Subcutaneous abdominal adipose tissue (tissue), 5 donors: ENCODE measurements at regions not wholly inside any gene's neighbourhood (a gene's known extent, or its start where the extent isn't known, plus 50 kb on each side); places are given as distances from the start of the nearest gene placed in this dataset.

Experiments used
- H3K27ac ChIP-seq: one replicate; pipeline ENCODE4 v1.7.0; 2013; ENCODE audit warnings: low read depth, mild to moderate bottlenecking, inconsistent platforms, low read length, moderate library complexity
- H3K27me3 ChIP-seq, 5 donors: one replicate each; pipeline ENCODE4 v1.7.0; 2013; ENCODE audit warnings: low read length in 5 of 5, inconsistent platforms in 1 of 5; ENCODE audit not compliant: control insufficient read depth in 5 of 5, insufficient read depth in 4 of 5
- H3K36me3 ChIP-seq, 5 donors: one replicate each; pipeline ENCODE4 v1.7.0; 2013; ENCODE audit warnings: low read length in 5 of 5; ENCODE audit not compliant: control insufficient read depth in 5 of 5, insufficient read depth in 5 of 5
- H3K4me1 ChIP-seq, 5 donors: one replicate each; pipeline ENCODE4 v1.7.0; 2013; ENCODE audit warnings: low read length in 5 of 5, mild to moderate bottlenecking in 3 of 5, moderate library complexity in 1 of 5; ENCODE audit not compliant: control insufficient read depth in 5 of 5, insufficient read depth in 5 of 5
- H3K4me3 ChIP-seq, 5 donors: one replicate each; pipeline ENCODE4 v1.7.0; 2013; ENCODE audit warnings: low read length in 5 of 5, low read depth in 1 of 5
- H3K9ac ChIP-seq, 5 donors: one replicate each; pipeline ENCODE4 v1.7.0; 2013; ENCODE audit warnings: low read length in 5 of 5, mild to moderate bottlenecking in 4 of 5, moderate library complexity in 3 of 5
- H3K9me3 ChIP-seq, 5 donors: one replicate each; pipeline ENCODE4 v1.7.0; 2013; ENCODE audit warnings: low read length in 5 of 5; ENCODE audit not compliant: control insufficient read depth in 5 of 5
- donor health status: healthy.
- donor health status: healthy.
- donor health status: healthy.
- donor health status: healthy.
- donor health status: healthy.

DNA sequence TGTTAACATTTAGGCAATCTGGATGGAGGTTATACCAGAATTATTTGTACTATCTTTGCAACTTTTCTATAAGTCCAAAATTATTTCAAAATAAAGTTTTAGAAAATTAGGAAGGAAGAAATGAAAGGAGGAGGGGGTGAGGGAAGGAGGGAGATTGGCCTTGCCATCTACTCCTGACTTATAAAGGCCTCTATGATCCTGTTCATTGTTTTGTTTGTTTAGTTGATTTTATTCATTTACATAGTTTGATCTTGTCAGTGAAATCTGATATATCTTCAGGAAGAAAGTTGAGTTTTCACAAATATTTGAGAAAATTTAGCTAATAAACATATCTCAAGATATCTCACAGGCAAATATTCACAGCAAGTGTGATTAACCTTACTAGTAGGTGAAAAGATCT is 189.3 kb upstream of the NOCT start:
- no peak overlapping the region for H3K4me3 ChIP-seq
- no peaks in the 10 kb centered on the region for H3K4me1 ChIP-seq
- H3K27ac ChIP-seq: no peak overlapping the region
- no peaks in the 10 kb centered on the region for H3K36me3 ChIP-seq
- no peak overlapping the region for H3K9ac ChIP-seq
- H3K9me3 ChIP-seq: no peaks in the 10 kb centered on the region
- H3K27me3 ChIP-seq: no peaks in the 10 kb centered on the region

DNA sequence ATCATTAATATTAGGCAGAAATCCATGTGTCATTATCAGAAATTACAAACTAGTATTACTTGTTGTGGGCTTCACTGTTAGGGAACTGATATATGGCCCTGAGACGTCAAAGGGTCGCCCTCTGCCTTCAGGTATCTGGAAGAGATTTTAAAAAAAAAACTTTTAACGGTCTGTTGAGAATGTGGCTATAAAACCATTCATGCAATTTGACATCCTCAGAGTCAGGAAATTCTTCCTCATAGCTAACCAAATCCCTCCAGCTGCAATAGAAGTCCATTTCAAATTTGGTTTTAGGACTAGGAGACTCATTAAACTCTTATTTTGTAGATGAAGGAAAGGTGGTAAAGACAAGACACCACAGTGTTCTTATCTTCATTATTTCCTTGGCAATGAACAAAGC is 194.2 kb upstream of the NOCT start:
- no peak overlapping the region for H3K9ac ChIP-seq
- no peaks in the 10 kb centered on the region for H3K4me1 ChIP-seq
- no peaks in the 10 kb centered on the region for H3K36me3 ChIP-seq
- peaks cover 0 to 3% (median 0%) of the 10 kb centered on the region in 5 donors for H3K9me3 ChIP-seq
- no peaks in the 10 kb centered on the region for H3K27me3 ChIP-seq
- no peak overlapping the region for H3K4me3 ChIP-seq
- H3K27ac ChIP-seq: no peak overlapping the region

DNA sequence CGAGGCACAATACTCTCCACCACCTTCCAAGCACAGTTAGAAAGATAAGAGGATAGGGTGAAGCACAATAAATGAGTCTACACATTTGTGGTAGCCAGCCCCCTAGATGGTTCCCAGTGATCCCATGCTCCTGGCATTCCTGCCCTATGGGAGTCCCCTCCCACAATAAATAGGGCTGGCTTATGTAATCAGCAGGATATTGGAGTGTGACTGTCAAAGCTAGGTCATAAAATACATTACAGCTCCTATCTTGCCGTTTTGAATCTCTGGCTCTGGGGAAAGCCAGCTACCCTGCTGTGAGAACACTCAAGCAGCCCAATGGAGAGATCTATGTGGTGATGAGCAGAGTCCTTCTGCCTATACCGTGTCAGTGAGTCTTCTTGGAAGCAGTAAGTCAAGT is 198.7 kb upstream of the NOCT start:
- Histone ChIP-seq H3K4me3 (no peak overlapping the region), H3K36me3 (no peaks in the 10 kb centered on the region), H3K9me3 (peaks cover 0 to 3% (median 0%) of the 10 kb centered on the region in 5 donors), H3K27me3 (no peaks in the 10 kb centered on the region), H3K9ac (no peak overlapping the region), H3K27ac (no peak overlapping the region), H3K4me1 (no peaks in the 10 kb centered on the region)

GRCh38 chr4:138815811-138816210 is 199.8 kb upstream of the NOCT start:
- H3K9me3 ChIP-seq: peaks cover 0 to 3% (median 0%) of the 10 kb centered on the region in 5 donors
- no peaks in the 10 kb centered on the region for H3K27me3 ChIP-seq
- H3K36me3 ChIP-seq: no peaks in the 10 kb centered on the region
- no peak overlapping the region for H3K27ac ChIP-seq
- no peak overlapping the region for H3K9ac ChIP-seq
- no peak overlapping the region for H3K4me3 ChIP-seq
- no peaks in the 10 kb centered on the region for H3K4me1 ChIP-seq

GRCh38 chr4:138805736-138806135 is 209.8 kb upstream of the NOCT start:
- H3K9me3 ChIP-seq: no peaks in the 10 kb centered on the region

GRCh38 chr4:138804711-138805110 is 210.9 kb upstream of the NOCT start:
- Histone ChIP-seq H3K4me1 (no peaks in the 10 kb centered on the region), H3K4me3 (no peak overlapping the region)

More at GRCh38 chr4:138805736-138806135, 209.8 kb upstream of the NOCT start:
- no peak overlapping the region for H3K4me3 ChIP-seq
- no peak overlapping the region for H3K27ac ChIP-seq
- no peak overlapping the region for H3K9ac ChIP-seq
- no peaks in the 10 kb centered on the region for H3K4me1 ChIP-seq
- H3K27me3 ChIP-seq: peaks cover 0 to 7% (median 2%) of the 10 kb centered on the region in 5 donors
- H3K36me3 ChIP-seq: no peaks in the 10 kb centered on the region

GRCh38 chr4:138803051-138803450 is 212.5 kb upstream of the NOCT start:
- H3K27ac ChIP-seq: no peak overlapping the region
- H3K9me3 ChIP-seq: no peaks in the 10 kb centered on the region
- H3K9ac ChIP-seq: no peak overlapping the region
- peaks cover 0 to 7% (median 2%) of the 10 kb centered on the region in 5 donors for H3K27me3 ChIP-seq
- H3K36me3 ChIP-seq: no peaks in the 10 kb centered on the region
- no peaks in the 10 kb centered on the region for H3K4me1 ChIP-seq
- no peak overlapping the region for H3K4me3 ChIP-seq

More at GRCh38 chr4:138804711-138805110, 210.9 kb upstream of the NOCT start:
- Histone ChIP-seq H3K27ac (no peak overlapping the region), H3K27me3 (peaks cover 0 to 7% (median 2%) of the 10 kb centered on the region in 5 donors), H3K9me3 (no peaks in the 10 kb centered on the region), H3K36me3 (no peaks in the 10 kb centered on the region), H3K9ac (no peak overlapping the region)

DNA sequence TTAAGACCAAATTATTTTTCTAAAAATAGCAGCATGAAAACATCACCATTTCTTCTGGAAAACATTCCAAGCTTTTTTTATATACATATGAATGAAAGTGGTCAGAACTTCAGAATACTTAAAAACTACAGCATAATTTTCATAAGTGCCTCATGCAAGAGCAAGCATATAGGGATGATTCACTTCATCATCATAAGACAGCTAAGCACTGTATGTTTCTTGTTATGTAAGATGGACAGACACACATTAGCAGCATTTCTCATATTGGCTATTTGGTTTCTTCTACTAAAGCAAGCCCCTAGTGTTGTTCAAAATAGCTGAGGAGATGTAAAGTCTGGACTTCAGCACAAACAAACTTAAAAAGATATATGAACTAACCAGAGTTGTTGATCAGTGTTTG is 213.1 kb upstream of the NOCT start:
- Histone ChIP-seq H3K36me3 (no peaks in the 10 kb centered on the region), H3K4me1 (no peaks in the 10 kb centered on the region), H3K4me3 (no peak overlapping the region), H3K27me3 (peaks cover 0 to 7% (median under 1%) of the 10 kb centered on the region in 5 donors), H3K27ac (no peak overlapping the region), H3K9ac (no peak overlapping the region), H3K9me3 (no peaks in the 10 kb centered on the region)

DNA sequence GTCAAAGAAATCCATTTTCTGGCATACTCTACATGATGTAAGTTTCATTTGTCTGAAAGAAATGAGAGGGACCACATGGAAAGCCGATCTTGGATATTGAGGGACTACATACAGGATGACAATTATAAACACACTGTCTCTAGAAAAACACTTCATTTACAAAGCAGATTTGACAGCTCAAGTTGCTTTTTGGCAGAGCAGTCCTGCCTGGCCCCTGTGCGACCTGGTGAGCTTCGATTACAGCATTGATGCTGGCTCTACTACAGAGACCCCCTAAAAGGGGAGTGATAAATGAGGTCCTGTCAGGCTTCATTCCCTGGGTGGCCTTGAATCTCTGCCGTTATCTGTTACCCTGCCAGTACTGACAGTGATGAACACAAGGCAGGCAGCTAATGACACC is 215.2 kb upstream of the NOCT start:
- no peak overlapping the region for H3K9ac ChIP-seq

DNA sequence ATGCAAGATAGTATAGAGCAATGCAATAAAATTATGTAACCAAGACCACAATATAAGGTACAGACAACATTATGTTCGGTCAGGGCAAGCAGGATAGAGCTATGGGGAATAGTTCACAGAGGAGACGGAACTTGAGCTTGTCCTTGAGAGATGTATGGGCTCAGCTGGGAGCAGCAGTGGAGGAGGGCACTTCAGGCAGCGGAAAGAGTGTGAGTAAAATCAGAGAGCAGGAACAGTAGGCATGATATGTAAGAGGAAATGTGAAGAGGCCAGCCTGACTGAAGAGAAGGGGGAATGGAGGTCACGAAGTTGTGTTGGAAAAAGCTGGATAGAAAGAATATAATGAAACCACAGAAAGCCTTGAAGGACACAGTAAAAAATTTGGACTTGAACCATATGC is 217.2 kb upstream of the NOCT start:
- H3K36me3 ChIP-seq: no peaks in the 10 kb centered on the region
- no peaks in the 10 kb centered on the region for H3K4me1 ChIP-seq
- H3K27ac ChIP-seq: no peak overlapping the region
- no peak overlapping the region for H3K4me3 ChIP-seq
- H3K27me3 ChIP-seq: no peaks in the 10 kb centered on the region
- H3K9me3 ChIP-seq: no peaks in the 10 kb centered on the region
- no peak overlapping the region for H3K9ac ChIP-seq

More for the DNA sequence above, 215.2 kb upstream of the NOCT start:
- Histone ChIP-seq H3K4me3 (no peak overlapping the region), H3K9me3 (no peaks in the 10 kb centered on the region), H3K36me3 (no peaks in the 10 kb centered on the region), H3K27me3 (peaks cover 0 to 5% (median 0%) of the 10 kb centered on the region in 5 donors), H3K4me1 (no peaks in the 10 kb centered on the region), H3K27ac (no peak overlapping the region)

DNA sequence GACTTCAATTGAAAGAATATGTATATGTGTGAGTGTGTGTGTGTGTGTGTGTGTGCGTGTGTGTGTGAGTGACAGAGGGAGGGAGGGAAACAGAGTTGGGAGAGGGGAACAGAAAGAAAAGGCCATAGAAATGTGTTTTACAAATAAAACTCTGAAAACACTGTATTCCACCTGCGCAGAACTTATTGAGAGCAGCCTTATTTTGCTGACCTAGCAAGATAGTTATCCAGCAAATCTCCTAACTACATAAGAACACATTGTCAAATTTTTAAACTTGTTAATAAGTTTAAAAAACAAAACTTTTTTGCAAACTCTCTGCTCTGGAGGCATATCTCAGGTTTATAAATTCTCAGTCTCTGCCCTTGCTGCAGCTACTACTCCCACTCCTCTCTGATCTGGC is 217.9 kb upstream of the NOCT start:
- Histone ChIP-seq H3K36me3 (no peaks in the 10 kb centered on the region), H3K4me1 (no peaks in the 10 kb centered on the region), H3K27ac (no peak overlapping the region), H3K9ac (no peak overlapping the region), H3K4me3 (no peak overlapping the region), H3K27me3 (no peaks in the 10 kb centered on the region), H3K9me3 (no peaks in the 10 kb centered on the region)
